ENCODE measurements at regions not wholly inside any gene's neighbourhood (a gene's known extent, or its start where the extent isn't known, plus 50 kb on each side); places are given as distances from the start of the nearest gene placed in this dataset.

DNA sequence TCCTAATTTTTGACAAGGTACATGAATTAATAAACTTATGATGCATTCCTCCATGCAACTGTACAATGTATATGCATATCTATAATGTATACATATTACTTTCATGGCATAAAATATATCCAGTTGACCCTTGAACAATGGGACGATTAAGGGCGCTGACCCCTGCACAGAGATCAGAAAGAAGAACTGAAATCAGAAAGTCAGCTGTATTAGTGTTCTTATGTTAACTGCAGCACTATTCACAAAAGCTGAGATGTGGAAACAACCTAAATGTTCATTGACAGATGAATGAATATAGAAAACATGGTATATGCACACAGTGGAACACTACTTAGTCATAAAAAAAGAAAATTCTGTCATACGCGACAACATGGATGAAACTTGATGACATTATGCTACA lies 457.1 kb downstream of the GBA3 start:
- TF ChIP-seq POLR2AphosphoS5 (IDR thresholded peaks at IDR 0.05) (no peak), POLR2A (IDR thresholded peaks at IDR 0.05; ENCODE audit: low read depth) (no peak), EP300 (IDR thresholded peaks at IDR 0.05) (no peak)
- TF ChIP-seq, protein P1, sequence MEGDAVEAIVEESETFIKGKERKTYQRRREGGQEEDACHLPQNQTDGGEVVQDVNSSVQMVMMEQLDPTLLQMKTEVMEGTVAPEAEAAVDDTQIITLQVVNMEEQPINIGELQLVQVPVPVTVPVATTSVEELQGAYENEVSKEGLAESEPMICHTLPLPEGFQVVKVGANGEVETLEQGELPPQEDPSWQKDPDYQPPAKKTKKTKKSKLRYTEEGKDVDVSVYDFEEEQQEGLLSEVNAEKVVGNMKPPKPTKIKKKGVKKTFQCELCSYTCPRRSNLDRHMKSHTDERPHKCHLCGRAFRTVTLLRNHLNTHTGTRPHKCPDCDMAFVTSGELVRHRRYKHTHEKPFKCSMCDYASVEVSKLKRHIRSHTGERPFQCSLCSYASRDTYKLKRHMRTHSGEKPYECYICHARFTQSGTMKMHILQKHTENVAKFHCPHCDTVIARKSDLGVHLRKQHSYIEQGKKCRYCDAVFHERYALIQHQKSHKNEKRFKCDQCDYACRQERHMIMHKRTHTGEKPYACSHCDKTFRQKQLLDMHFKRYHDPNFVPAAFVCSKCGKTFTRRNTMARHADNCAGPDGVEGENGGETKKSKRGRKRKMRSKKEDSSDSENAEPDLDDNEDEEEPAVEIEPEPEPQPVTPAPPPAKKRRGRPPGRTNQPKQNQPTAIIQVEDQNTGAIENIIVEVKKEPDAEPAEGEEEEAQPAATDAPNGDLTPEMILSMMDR (IDR thresholded peaks at IDR 0.05) = no peak
- intact Hi-C loops (cut with DNase I) = no loop called here
- 95% methylated on average over 4 of the region's 4 CpGs for WGBS
- no peak for DNase-seq (ENCODE audit: extremely low spot score)
- H3K4me1 ChIP-seq = no peaks in the 10 kb centered on the region
- no peaks in the 10 kb centered on the region for H3K27me3 ChIP-seq
- H3K27ac ChIP-seq (replicated peaks in 1 of 4) = no peak overlapping the region
- H3K4me3 ChIP-seq = no peak overlapping the region
- peaks cover 0 to 8% (median 0%) of the 10 kb centered on the region in 4 donors for H3K9me3 ChIP-seq
- no peaks in the 10 kb centered on the region for H3K36me3 ChIP-seq

DNA sequence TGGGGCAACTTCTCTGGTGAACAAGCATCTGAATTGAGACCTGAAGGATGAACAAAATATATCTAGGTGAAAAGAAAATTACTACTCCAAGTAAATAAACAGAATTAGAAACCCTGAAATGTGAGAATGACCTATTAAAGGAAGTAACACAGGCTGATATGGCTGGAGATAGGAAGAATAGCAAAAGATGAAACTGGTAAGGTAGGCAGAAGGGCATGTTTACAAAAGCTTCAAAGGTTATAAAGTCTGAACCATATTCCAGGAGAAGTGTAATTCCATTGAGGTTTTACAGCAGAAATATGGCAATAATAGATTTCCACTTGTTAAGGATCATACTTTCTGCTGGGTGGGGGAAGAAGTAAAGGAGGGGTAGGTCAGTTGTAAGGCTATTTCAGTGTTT lies 452.0 kb downstream of the GBA3 start:
- peaks cover 0 to 8% (median 0%) of the 10 kb centered on the region in 4 donors for H3K9me3 ChIP-seq
- no peaks in the 10 kb centered on the region for H3K27me3 ChIP-seq
- no peaks in the 10 kb centered on the region for H3K4me1 ChIP-seq
- H3K36me3 ChIP-seq = no peaks in the 10 kb centered on the region
- intact Hi-C loops (cut with DNase I) = no loop called here
- H3K27ac ChIP-seq (replicated peaks in 1 of 4) = no peak overlapping the region
- no peak for DNase-seq (ENCODE audit: extremely low spot score)
- H3K4me3 ChIP-seq = no peak overlapping the region
- no peak for TF ChIP-seq POLR2AphosphoS5 (IDR thresholded peaks at IDR 0.05)
- TF ChIP-seq POLR2A (IDR thresholded peaks at IDR 0.05; ENCODE audit: low read depth) = no peak
- TF ChIP-seq, protein P1 (IDR thresholded peaks at IDR 0.05) = no peak
- TF ChIP-seq EP300 (IDR thresholded peaks at IDR 0.05) = no peak

DNA sequence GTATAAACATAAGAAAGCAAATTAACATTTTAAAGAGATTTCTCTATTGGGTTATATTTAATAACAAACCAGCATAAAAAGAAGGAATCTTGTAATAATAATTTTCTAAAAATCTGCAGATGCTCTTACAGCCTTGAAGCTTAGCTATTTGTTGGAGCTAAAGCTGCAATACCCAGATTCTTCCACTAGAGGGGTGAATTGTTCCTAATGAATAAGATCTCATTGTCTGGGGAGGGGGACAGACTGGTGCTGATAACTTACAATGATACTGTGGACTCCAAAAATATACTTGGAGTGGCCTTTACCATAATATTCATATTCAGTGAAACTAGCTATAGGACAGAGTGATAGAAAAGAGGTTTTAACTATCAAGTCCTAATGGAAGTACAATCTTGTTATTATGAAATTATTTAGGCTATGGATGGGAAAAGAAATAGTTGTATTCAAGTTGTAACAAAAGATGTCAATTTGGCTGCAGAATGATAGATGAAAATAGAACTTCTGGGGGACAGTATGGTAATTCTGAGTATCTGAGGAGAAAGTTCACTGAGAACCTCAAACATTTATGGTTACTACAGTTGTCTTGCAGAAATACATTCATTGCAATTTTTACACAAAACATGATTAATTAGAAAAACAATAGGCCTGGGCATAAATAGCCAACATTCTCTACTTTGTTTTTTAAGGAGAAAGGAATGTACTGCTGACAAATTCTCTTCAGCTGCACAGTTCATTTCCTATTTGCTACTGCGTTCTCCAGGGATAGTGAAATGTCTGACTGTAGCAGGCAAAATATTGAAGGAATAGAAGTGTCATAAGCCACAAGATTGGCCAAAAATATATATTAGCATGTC lies 443.3 kb downstream of the GBA3 start:
- WGBS = 42% methylated on average over 1 of the region's 1 CpG
- intact Hi-C loops (cut with DNase I) = no loop called here
- no peak for DNase-seq (ENCODE audit: extremely low spot score)

DNA sequence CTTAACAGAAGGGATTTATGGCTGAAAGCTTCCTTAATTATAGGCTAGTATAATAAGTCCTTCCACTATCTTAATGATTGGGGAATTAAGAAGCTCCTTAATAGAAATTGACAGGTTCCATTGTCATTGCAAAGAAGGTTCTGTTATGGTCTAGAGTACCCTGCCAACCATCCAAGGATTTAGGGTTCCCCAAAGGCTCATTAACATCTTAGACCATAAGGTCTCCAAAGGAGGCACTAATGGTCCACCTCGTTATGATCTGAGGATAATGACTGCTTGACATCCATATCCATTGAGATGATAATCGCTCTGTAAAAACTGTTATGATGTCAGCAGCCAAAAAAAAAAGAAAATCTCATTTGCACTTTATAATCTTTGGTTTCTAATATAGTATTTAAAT lies 441.6 kb downstream of the GBA3 start:
- DNase-seq (ENCODE audit: extremely low spot score) = no peak
- no peak overlapping the region for H3K4me3 ChIP-seq
- WGBS = 85% methylated on average over 2 of the region's 2 CpGs
- intact Hi-C loops (cut with DNase I) = no loop called here
- H3K9me3 ChIP-seq = no peaks in the 10 kb centered on the region
- no peak overlapping the region for H3K27ac ChIP-seq (replicated peaks in 1 of 4)
- no peaks in the 10 kb centered on the region for H3K36me3 ChIP-seq
- peaks cover 0 to 9% (median 4%) of the 10 kb centered on the region in 4 donors for H3K4me1 ChIP-seq
- TF ChIP-seq POLR2AphosphoS5 (IDR thresholded peaks at IDR 0.05) (no peak), EP300 (IDR thresholded peaks at IDR 0.05) (no peak)
- H3K27me3 ChIP-seq = no peaks in the 10 kb centered on the region

More for the DNA sequence above, 443.3 kb downstream of the GBA3 start:
- no peaks in the 10 kb centered on the region for H3K9me3 ChIP-seq
- no peak overlapping the region for H3K27ac ChIP-seq (replicated peaks in 1 of 4)
- no peak for TF ChIP-seq POLR2AphosphoS5 (IDR thresholded peaks at IDR 0.05)
- TF ChIP-seq EP300 (IDR thresholded peaks at IDR 0.05) = no peak
- TF ChIP-seq POLR2A (IDR thresholded peaks at IDR 0.05; ENCODE audit: low read depth) = no peak
- TF ChIP-seq, protein P1 (IDR thresholded peaks at IDR 0.05) = peak; percentile 62 to 90 (median 81)
- H3K36me3 ChIP-seq = no peaks in the 10 kb centered on the region
- H3K4me3 ChIP-seq = no peak overlapping the region
- H3K27me3 ChIP-seq = no peaks in the 10 kb centered on the region
- peaks cover 0 to 9% (median 4%) of the 10 kb centered on the region in 4 donors for H3K4me1 ChIP-seq

DNA sequence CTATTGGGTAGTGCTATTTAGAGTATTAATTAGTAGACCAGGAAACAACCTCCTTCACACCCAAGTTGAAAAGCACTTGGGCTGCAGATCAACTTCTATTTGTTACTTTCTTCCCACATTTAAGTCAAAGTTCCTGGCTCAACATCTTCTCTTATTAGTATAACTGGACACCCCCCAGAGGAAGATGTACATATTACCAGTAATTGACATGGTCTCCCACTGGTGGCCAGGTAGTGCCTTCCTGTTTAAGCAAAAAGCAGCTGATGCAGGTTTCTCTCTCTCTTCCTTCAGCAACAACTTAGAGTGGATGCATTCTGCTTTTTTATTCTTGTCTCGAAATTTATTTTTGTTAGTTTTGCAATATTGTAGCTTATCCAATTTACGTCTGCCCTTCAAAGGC lies 438.1 kb downstream of the GBA3 start:
- H3K4me1 ChIP-seq = peaks cover 0 to 2% (median under 1%) of the 10 kb centered on the region in 4 donors
- WGBS = 84% methylated on average over 2 of the region's 2 CpGs
- H3K27me3 ChIP-seq = no peaks in the 10 kb centered on the region
- intact Hi-C loops (cut with DNase I) = no loop called here
- no peaks in the 10 kb centered on the region for H3K36me3 ChIP-seq
- no peak overlapping the region for H3K4me3 ChIP-seq
- no peak for DNase-seq (ENCODE audit: extremely low spot score)
- H3K27ac ChIP-seq (replicated peaks in 1 of 4) = no peak overlapping the region
- H3K9me3 ChIP-seq = no peaks in the 10 kb centered on the region
- no peak for TF ChIP-seq POLR2AphosphoS5 (IDR thresholded peaks at IDR 0.05)
- no peak for TF ChIP-seq EP300 (IDR thresholded peaks at IDR 0.05)
- TF ChIP-seq, protein P1 (IDR thresholded peaks at IDR 0.05) = no peak
- TF ChIP-seq POLR2A (IDR thresholded peaks at IDR 0.05; ENCODE audit: low read depth) = no peak

Measured in esophagus muscularis mucosa (tissue), 4 donors.